ENCODE measurements at regions not wholly inside any gene's neighbourhood (a gene's known extent, or its start where the extent isn't known, plus 50 kb on each side); places are given as distances from the start of the nearest gene placed in this dataset.

DNA sequence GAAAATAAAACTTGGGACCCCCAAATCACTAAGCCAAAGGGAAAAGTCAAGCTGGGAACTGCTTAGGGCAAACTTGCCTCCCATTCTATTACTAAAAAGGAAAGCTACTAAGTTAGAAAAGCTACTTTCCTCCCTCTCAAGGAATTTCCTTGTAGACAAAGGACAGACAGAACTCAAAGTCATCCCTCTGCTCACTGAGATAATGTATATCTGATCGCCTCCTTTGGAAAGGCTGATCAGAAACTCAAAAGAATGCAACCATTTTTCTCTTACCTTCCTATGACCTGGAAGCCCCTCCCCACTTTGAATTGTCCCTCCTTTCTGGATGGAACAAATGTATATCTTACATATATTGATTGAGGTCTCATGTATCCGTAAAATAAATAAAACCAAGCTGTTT is 190.5 kb upstream of the DCN start:
- H3K36me3 Mint-ChIP-seq, result no peaks in the 10 kb centered on the region
- H3K9me3 Mint-ChIP-seq, result no peaks in the 10 kb centered on the region
- no peak overlapping the region for H3K27ac Mint-ChIP-seq
- H3K27me3 Mint-ChIP-seq, result peaks cover 9% of the 10 kb centered on the region
- no peak overlapping the region for H3K4me3 Mint-ChIP-seq
- peaks cover 0 to 4% (median 4%) of the 10 kb centered on the region in 3 donors for H3K4me1 Mint-ChIP-seq

DNA sequence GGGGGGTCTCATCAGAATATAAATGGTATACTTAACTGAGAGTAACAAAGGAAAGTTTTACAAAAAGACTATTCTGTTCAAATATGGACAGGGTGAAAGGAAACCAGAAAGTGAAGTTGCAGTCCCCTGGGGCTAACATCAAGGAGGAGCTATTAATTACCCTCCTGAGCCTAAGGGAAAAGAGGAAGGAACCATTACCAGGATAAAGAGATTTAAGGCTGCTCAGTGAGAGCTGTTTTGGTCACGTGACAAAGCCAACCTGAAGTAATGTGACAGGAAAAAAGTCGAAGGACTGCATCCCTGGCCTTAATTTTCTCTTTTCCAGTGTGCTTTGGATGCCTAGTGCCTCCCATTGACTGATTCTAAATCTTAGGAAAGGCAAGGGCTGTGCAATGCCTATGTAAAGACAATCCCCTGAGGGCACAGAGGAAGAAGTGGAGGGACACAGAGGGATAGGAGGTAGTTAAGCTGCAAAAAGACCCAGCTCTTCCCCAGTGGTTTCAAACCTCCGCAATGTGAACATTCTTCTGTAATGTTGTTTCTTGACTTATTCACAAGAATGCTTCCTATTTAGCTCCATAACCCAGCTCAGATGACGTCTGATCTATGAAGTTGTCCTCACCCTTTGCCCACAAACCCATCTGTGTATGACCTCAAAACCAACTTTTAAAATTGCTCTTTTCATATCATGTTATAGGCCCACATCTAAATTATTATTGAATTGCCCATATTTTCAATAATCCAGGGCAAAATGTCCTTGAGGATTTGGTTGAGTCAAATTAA is 187.7 kb upstream of the DCN start:
- H3K27ac Mint-ChIP-seq, result no peak overlapping the region
- H3K4me3 Mint-ChIP-seq, result no peak overlapping the region
- no peaks in the 10 kb centered on the region for H3K36me3 Mint-ChIP-seq
- peaks cover 12% of the 10 kb centered on the region for H3K27me3 Mint-ChIP-seq
- H3K9me3 Mint-ChIP-seq, result no peaks in the 10 kb centered on the region
- H3K4me1 Mint-ChIP-seq, result peaks cover 2 to 4% (median 4%) of the 10 kb centered on the region in 3 donors

DNA sequence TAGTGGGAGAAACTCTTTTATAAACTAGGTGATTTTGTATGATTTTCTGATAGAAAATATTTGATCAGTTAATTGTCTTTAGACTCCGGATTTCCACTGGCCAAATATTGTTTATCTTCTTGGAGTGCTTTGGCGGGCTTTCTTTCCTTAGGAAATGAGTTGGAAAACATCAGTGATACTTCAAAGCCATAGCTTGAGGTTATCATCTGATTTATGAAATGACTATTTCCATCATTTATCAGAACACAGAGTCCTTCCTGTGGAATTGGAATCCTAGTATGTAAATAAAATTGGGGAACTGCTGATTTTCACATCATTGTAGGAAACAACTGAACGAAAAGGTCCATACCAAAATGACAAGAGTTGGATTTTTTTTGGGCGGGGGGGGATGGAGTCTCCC is 186.0 kb upstream of the DCN start:
- H3K27me3 Mint-ChIP-seq, result peaks cover 11% of the 10 kb centered on the region
- H3K4me3 Mint-ChIP-seq, result no peak overlapping the region
- no peak overlapping the region for H3K27ac Mint-ChIP-seq
- no peaks in the 10 kb centered on the region for H3K36me3 Mint-ChIP-seq
- H3K4me1 Mint-ChIP-seq, result peaks cover 2 to 7% (median 4%) of the 10 kb centered on the region in 3 donors
- H3K9me3 Mint-ChIP-seq, result no peaks in the 10 kb centered on the region

DNA sequence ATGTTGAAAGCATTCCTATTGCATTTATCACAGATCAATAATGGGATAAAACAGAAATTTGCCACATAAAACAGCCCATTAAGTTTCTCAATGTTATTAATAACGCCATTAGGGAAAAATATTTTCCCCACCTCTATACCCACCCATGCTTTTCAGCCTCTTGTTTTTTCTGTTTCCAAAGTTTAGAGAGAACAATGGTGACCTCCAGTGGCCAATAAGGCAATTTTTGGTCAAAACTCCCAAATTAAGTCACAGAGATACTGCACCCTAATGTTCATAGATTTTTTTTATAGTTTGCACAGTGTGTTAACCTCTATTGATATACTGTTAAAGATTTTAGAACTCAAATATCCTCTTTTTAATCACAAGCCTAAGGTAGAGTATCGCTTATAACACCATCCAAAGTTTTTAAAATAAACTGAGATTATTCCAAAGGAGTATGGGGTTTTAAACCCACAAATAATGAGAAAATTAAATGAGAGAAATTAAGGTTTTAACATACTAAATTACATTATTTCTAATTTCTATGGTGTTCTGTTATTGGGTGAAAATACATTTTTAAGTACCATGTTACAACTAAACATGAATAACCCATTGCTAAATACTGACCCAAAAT is 184.7 kb upstream of the DCN start:
- Mint-ChIP-seq H3K4me3 (no peak overlapping the region), H3K9me3 (no peaks in the 10 kb centered on the region), H3K4me1 (peaks cover 2 to 7% (median 4%) of the 10 kb centered on the region in 3 donors), H3K36me3 (no peaks in the 10 kb centered on the region), H3K27ac (no peak overlapping the region), H3K27me3 (peaks cover 6% of the 10 kb centered on the region)

DNA sequence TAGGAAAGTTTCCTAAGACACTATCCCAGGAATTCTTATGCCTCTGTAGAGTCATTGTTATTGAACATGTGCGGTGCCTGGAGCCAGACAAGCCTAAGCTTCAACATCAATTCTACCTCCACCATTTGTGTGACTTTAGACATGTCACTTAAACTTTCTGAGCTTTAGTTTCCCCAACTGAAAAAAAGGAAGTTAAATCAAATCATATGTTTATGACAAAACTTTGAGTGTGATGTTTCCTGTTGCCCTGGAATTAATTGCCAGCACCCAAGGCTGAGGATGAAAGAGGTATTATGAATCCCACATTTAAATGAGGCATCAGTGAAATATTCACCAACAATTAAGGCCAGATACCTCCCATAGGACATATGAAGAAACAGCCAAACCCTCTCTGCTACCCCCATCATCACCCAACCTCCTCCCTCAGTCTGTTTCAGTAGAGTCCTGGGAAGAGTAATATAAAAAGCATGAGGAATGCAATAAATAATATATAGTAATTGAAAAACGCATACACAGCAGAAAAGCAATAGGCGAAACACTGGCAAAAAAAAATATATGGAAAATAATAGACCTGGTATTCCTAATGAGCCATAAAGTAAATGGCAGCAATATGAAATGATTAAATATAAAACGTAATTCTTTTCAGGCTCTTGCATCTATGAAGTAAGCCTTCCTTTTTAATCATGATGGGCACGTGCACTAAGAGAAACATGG is 182.0 kb upstream of the DCN start:
- Mint-ChIP-seq H3K27ac (no peak overlapping the region), H3K4me1 (peaks cover under 1 to 8% (median 4%) of the 10 kb centered on the region in 3 donors), H3K9me3 (no peaks in the 10 kb centered on the region), H3K27me3 (peaks cover 9% of the 10 kb centered on the region), H3K36me3 (no peaks in the 10 kb centered on the region), H3K4me3 (no peak overlapping the region)

DNA sequence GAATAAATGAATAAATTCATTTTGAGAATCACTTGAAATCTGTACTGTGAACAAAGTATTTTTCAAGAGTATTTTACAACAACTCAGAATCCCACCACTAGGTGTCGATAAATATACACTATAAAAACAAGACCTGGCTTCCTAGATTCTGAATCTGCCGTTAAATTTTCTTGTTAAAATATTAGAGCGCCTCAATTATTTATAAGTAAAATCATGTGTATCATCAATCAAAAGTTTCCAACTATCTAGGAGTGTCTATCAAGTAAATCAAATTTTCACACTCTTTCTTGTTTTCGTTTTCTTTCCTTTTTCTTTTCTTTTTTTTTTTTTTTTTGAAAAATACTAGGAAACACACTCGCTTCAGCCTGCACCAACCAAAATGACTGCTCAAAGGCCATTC is 179.2 kb upstream of the DCN start:
- H3K9me3 Mint-ChIP-seq, result no peaks in the 10 kb centered on the region
- H3K36me3 Mint-ChIP-seq, result no peaks in the 10 kb centered on the region
- H3K27me3 Mint-ChIP-seq, result peaks cover 5% of the 10 kb centered on the region
- no peak overlapping the region for H3K4me3 Mint-ChIP-seq
- peaks cover 0 to 8% (median 2%) of the 10 kb centered on the region in 3 donors for H3K4me1 Mint-ChIP-seq
- no peak overlapping the region for H3K27ac Mint-ChIP-seq

DNA sequence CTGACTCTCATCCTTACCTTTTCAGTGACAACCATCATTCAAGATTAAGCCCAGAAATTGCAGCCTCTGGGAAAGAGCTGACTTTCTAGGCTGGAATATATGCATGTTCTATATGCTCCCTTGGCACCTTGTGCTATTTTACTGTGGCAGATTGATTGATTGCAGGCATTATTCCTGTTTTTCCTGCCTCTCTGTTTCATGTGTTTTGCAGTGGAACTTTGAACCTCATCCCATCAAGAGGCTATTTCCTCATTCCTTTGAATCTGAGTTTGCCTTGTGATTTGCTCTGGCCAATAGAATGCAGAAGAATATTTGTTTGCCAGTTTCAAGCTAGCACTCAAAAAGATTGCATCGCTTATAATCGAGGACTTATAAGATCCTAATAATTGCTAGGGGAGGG is 174.8 kb upstream of the DCN start:
- H3K4me1 Mint-ChIP-seq, result peaks cover 0 to 5% (median 2%) of the 10 kb centered on the region in 3 donors
- H3K27ac Mint-ChIP-seq, result peak overlapping the region in 1 of 3 donors; percentile 8
- peaks cover 7% of the 10 kb centered on the region for H3K27me3 Mint-ChIP-seq
- no peaks in the 10 kb centered on the region for H3K9me3 Mint-ChIP-seq
- H3K4me3 Mint-ChIP-seq, result no peak overlapping the region
- H3K36me3 Mint-ChIP-seq, result no peaks in the 10 kb centered on the region

DNA sequence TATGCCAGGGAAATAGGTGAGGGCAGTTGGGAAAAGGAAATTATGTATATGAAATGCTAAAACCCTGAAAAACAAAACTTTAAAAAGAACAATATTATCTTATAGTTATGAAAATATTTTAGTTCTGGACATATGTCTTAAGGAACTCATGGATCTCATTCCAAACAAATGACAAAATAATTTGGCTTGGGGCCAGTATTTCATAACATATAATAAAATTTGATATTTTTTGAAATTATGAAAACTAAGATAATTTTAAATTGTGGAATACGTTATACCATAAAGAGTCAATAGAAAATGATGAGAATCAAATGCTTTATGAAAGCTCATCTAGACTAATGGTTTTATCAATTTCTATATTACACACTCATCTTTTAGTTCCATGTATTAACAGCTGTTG is 173.8 kb upstream of the DCN start:
- Mint-ChIP-seq H3K27ac (no peak overlapping the region), H3K36me3 (peaks cover 3% of the 10 kb centered on the region), H3K27me3 (peaks cover 3% of the 10 kb centered on the region), H3K4me3 (no peak overlapping the region), H3K4me1 (peaks cover 0 to 5% (median 2%) of the 10 kb centered on the region in 3 donors), H3K9me3 (no peaks in the 10 kb centered on the region)

DNA sequence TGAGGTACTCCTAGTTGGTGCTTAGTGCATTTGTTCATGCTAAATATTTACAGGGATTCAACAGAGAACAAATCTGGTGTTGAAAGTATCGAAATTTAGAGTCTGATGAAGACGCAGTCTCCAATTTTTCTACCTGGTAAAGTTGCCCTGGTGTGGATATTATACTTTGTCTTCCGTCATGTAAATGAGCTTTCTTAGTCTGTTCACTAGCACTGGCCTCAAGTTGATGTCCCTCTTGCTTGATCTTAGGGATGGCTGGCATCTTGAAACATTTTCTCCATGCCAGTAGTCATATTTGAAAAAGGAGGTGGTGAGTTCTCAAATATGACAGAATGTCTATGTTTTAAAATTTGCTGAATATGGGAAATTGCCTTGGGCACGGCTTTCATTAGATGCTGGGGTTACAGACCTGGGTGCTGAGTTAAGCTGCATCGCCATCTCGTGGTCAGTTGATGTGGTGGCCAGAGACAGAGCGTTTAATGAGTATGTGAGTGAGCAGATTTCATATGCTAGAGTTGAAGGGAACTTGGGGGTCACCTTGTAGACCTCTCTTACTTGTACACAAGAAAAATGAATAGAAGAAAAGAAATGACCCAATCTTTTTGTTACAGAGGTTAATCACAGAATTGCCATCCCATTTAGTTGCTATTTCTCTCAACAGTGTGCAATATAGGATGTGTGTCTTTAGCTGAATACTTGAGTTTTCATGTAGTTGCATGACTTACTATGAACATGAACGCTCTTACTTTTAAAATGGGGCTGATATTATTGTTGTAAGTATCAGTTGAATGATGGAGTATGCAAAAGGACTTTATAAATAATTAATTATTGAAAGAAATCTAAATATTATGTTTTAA is 172.8 kb upstream of the DCN start:
- no peak overlapping the region for H3K4me3 Mint-ChIP-seq
- no peaks in the 10 kb centered on the region for H3K9me3 Mint-ChIP-seq
- H3K4me1 Mint-ChIP-seq, result peaks cover 0 to 2% (median 0%) of the 10 kb centered on the region in 3 donors
- peaks cover 3% of the 10 kb centered on the region for H3K27me3 Mint-ChIP-seq
- H3K36me3 Mint-ChIP-seq, result peaks cover 4% of the 10 kb centered on the region
- H3K27ac Mint-ChIP-seq, result no peak overlapping the region

DNA sequence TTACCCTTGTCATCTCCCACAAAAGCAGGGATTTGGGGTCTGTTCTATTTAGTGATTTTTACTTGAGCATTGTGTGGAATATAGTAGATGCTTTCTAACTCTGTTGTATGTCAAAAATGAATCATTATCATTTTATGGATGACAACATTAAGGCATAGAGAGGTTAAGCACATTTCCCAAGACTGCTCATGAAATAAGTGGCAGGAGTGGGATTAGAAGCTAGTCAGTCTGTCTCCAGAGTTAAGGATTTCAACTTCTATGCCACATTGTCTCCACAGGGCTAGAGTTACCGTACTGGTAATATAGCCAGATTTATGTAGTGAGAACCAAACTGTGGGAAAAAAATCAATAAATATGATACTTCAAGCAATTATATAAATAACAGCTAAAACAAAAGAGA is 170.6 kb upstream of the DCN start:
- H3K27me3 Mint-ChIP-seq, result peaks cover 3% of the 10 kb centered on the region
- no peaks in the 10 kb centered on the region for H3K4me1 Mint-ChIP-seq
- no peak overlapping the region for H3K4me3 Mint-ChIP-seq
- no peaks in the 10 kb centered on the region for H3K9me3 Mint-ChIP-seq
- no peak overlapping the region for H3K27ac Mint-ChIP-seq
- H3K36me3 Mint-ChIP-seq, result peaks cover 5% of the 10 kb centered on the region

DNA sequence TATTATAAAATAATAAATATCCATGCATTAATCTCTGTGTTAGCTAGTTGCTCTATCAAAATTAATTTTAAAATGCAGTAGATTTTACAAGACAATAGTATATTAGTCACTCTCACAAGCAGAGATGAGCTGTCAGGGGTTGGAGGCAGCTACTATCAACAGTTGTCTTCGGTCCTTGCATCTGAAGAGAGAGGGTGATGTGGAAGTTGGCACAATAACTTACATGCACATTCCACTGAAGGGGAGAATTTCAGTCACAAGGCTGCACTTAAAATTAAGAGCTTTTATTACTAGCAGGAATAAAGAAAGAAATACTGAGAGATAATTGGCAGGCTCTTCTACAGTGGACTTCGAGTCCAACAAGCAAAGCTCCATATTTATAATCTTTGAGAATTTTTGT is 166.9 kb upstream of the DCN start:
- Mint-ChIP-seq H3K27ac (no peak overlapping the region), H3K4me3 (no peak overlapping the region), H3K36me3 (peaks cover 5% of the 10 kb centered on the region), H3K27me3 (peaks cover under 1% of the 10 kb centered on the region), H3K4me1 (no peaks in the 10 kb centered on the region), H3K9me3 (no peaks in the 10 kb centered on the region)

DNA sequence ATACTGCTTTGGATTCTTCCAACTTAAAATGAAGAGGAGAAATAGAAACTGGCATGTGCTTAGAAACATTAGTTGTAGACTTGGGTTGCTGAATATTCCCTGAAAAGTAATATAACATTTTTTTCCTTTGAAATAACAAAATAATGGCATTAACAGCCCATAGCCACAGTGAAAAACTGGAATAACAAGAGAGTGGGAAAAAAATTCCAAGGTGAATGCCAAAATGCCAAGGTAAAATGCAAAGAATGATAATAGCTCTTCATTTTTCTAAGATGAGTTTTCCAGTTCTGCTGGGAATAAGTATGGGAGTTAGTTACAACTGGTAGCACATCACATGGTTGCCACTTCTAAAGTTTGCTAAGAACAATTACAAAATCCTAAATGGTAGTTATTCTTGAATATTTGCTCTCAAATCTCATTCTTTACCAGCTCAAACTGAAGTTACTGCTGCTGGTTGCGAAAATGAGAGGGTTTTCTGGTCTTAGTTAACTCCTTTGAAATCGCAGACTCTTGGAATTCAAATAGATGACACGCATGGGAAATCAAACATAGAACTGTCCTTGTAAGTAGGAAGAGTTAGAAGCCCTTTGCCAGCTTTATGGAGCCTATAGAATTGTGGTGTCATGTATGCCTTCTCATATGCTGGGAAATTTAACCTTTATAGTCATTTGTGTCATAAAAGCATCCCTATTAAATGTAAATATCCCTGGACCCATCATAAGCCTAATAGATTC is 165.0 kb upstream of the DCN start:
- Mint-ChIP-seq H3K27ac (no peak overlapping the region), H3K9me3 (no peaks in the 10 kb centered on the region), H3K36me3 (peaks cover 5% of the 10 kb centered on the region), H3K4me1 (no peaks in the 10 kb centered on the region), H3K4me3 (no peak overlapping the region), H3K27me3 (peaks cover 3% of the 10 kb centered on the region)

DNA sequence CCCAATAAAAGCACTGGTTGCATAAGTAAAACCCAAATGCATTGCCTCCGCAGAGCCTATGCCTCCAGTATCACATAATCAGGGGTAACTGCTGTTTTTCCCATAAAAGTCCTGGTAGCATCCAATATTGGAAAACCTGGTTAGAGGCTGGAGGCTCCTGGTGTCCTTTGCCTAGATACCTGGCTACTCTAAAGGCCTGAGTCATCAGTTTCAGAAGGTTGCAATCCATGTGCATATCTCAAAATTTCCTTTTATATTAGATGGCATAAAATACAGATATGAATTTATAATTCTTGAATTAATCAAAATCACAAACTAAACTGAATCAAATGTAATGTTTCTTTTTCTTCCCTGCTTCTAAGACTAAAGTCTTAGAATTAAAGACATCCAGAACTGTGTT is 164.2 kb upstream of the DCN start:
- Mint-ChIP-seq H3K36me3 (peaks cover 3% of the 10 kb centered on the region), H3K9me3 (no peaks in the 10 kb centered on the region), H3K27ac (no peak overlapping the region), H3K4me1 (no peaks in the 10 kb centered on the region), H3K4me3 (no peak overlapping the region), H3K27me3 (peaks cover 3% of the 10 kb centered on the region)

DNA sequence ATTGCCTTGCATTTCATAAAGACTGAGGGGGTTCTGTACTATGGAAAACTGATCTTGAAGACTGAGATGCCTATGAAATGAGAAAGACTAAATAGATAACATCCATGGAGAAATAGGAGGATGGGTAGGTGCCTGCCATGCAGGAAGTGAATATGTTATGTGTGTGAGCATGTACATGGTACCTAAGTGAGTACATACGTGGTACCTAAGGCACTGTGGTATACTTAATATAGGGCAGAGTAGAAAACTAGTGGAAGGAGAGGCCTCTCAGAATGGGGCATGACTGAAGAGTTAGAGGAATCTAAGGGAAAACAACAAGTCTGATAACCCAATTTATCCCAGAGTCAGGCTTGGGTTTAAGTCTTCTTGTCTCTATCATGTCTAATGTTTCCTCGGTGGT is 161.8 kb upstream of the DCN start:
- Mint-ChIP-seq H3K27me3 (peaks cover 4% of the 10 kb centered on the region), H3K4me3 (no peak overlapping the region), H3K27ac (no peak overlapping the region), H3K4me1 (no peaks in the 10 kb centered on the region), H3K36me3 (no peaks in the 10 kb centered on the region), H3K9me3 (no peaks in the 10 kb centered on the region)
